Ascending aorta (tissue), 2 donors: ENCODE measurements at regions not wholly inside any gene's neighbourhood (a gene's known extent, or its start where the extent isn't known, plus 50 kb on each side); places are given as distances from the start of the nearest gene placed in this dataset.
A peak's percentile ranks its signal among the peaks of the same experiment; 100 is the strongest.

Experiments used
- DNase-seq, 2 donors: peaks; one replicate each; pipeline ENCODE4 v3.0.0-alpha.2; 2019; ENCODE audit warnings: low spot score in 2 of 2
- H3K27ac ChIP-seq, 2 donors: fragments of 200-600 bp; sonication (generic); one replicate each; pipeline ENCODE4 v1.5.1; 2016 to 2017; ENCODE audit warnings: mild to moderate bottlenecking in 1 of 2
- H3K27me3 ChIP-seq: fragments of 200-600 bp; sonication (generic); one replicate; pipeline ENCODE4 v1.5.1; 2017
- H3K36me3 ChIP-seq, 2 donors: fragments of 200-600 bp; sonication (generic); one replicate each; pipeline ENCODE4 v1.5.1; 2016
- H3K4me1 ChIP-seq, 2 donors: fragments of 200-600 bp; sonication (generic); one replicate each; pipeline ENCODE4 v1.5.1; 2016 to 2017; ENCODE audit warnings: mild to moderate bottlenecking in 1 of 2
- H3K4me3 ChIP-seq, 2 donors: fragments of 200-600 bp; sonication (generic); one replicate each; pipeline ENCODE4 v1.5.1; 2016 to 2017; ENCODE audit warnings: mild to moderate bottlenecking in 1 of 2
- H3K9me3 ChIP-seq, 2 donors: fragments of 200-600 bp; sonication (generic); one replicate each; pipeline ENCODE4 v1.5.1; 2016
- intact Hi-C: fragments of 100-400 bp; cut with DNase I; formaldehyde crosslinking; loops from one replicate; pipeline ENCODE4 v1.15.1; 2023
- TF ChIP-seq, protein P1 (sequence below), 3 experiments: fragments of 200-600 bp in 2 of 3; fragments of 450-650 bp in 1 of 3; sonication (generic) in 2 of 3; IDR thresholded peaks; one replicate each; pipeline ENCODE4 v1.5.1; 2016 to 2019; ENCODE audit warnings: antibody characterized with exemption in 3 of 3, mild to moderate bottlenecking in 1 of 3, moderate library complexity in 1 of 3

DNA sequence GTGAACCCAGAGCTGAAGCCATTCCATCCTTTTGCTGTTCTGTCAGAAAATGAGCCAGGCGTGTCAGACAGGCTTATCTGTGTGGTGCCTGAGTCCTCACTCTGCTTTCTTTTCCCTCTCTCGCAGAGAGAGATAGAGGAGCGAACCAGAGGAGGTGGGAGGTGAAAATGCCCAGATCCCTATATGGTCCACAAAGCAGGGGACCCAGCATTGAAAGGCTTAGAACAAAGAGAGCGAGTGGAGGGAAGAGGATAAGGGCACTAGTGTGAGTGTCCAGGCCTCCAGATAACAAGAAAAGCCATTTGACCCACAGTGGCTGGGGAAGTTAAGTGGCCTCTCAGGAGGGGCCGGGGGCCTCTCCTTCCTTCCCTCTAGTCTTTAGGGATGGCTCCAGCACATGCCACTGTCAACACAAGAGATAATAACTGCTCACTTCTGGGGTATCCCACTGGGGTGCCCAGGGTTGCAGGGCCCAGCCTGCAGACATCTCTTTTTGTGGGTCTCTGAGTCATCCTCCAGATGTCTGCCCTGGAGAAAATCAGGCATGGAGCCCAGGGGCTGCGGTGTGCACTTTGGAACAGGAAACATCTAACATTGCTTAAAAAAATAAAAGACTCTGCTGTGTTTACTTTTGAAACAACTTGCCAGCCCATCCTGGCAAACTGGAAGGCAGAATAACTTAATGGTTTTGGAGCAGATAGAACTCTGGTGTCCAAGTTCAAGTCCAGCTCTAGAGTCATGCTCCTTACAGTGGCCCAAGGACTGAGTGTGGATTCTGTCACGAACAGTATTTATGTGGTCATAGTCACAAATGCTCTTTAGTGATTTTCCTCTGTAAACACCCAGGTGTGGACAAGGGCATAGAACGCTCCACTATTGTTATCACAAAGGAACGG is 189.5 kb downstream of the CXCL12 start:
- Histone ChIP-seq H3K4me1 (peaks cover 0 to 23% of the 10 kb centered on the region in 2 donors), H3K9me3 (no peaks in the 10 kb centered on the region), H3K4me3 (no peak overlapping the region), H3K36me3 (no peaks in the 10 kb centered on the region), H3K27ac (peak overlapping the region; percentile 43 to 55), H3K27me3 (no peaks in the 10 kb centered on the region)
- intact Hi-C loops, result no loop called here
- TF ChIP-seq, protein P1, sequence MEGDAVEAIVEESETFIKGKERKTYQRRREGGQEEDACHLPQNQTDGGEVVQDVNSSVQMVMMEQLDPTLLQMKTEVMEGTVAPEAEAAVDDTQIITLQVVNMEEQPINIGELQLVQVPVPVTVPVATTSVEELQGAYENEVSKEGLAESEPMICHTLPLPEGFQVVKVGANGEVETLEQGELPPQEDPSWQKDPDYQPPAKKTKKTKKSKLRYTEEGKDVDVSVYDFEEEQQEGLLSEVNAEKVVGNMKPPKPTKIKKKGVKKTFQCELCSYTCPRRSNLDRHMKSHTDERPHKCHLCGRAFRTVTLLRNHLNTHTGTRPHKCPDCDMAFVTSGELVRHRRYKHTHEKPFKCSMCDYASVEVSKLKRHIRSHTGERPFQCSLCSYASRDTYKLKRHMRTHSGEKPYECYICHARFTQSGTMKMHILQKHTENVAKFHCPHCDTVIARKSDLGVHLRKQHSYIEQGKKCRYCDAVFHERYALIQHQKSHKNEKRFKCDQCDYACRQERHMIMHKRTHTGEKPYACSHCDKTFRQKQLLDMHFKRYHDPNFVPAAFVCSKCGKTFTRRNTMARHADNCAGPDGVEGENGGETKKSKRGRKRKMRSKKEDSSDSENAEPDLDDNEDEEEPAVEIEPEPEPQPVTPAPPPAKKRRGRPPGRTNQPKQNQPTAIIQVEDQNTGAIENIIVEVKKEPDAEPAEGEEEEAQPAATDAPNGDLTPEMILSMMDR (IDR thresholded peaks at IDR 0.05), result no peak
- DNase-seq, result peak; percentile 17 to 86

DNA sequence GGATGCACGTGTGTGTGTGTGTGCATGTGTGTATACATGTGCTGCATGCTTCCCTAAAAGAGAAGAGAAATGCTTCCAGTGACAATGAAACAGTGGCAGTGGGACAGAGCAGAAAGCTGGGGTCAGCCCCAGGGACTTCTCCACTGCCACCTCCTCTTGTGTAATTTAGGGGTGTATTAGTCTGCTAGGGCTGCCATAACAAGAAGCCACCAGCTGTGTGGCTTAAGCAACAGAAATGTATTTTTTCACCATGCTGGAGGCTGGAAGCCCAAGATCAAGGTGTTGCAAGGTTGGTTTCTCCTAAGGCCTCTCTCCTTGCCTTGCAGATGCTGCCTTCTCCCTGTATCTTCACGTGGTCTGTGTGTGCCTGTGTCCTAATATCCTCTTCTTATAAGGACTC is 190.5 kb downstream of the CXCL12 start:
- TF ChIP-seq, protein P1 (IDR thresholded peaks at IDR 0.05), result no peak
- H3K9me3 ChIP-seq, result no peaks in the 10 kb centered on the region
- no peaks in the 10 kb centered on the region for H3K27me3 ChIP-seq
- no peak overlapping the region for H3K4me3 ChIP-seq
- peak overlapping the region; percentile 43 to 55 for H3K27ac ChIP-seq
- intact Hi-C loops, result no loop called here
- peaks cover 0 to 23% of the 10 kb centered on the region in 2 donors for H3K4me1 ChIP-seq
- H3K36me3 ChIP-seq, result no peaks in the 10 kb centered on the region
- no peak for DNase-seq

DNA sequence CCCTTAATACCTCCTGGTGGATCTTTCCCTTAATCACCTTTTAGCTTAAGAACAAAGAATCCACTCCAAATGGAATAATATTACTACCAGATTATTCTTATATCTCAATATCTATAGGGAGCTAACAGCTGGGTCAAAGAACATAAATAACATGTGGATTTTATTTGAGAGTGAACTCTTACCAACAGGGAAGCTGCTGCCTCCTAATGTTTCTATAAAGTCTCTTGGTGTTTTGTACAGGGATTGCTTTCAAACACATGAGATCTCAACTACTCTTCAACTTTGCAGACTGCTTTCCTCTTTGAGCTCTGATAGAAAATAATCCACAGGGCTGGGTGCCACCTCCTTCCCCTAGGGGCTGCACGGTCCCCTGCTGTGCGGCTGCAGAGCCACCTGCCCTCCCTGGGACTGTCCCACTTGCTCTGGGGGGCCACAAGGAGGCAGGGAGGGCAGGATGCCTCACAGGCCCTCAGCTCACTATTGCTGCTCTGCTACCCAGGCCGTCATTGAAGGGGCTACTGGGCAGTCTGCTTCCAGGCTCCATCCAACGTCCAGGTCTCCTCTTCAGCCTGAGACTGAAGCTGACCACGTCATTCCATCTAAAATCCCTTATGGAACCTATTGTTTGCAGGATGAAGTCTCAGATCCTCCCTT is 191.2 kb downstream of the CXCL12 start:
- no peak overlapping the region for H3K27ac ChIP-seq
- H3K9me3 ChIP-seq, result no peaks in the 10 kb centered on the region
- H3K4me1 ChIP-seq, result peaks cover 0 to 20% of the 10 kb centered on the region in 2 donors
- intact Hi-C loops, result no loop called here
- H3K27me3 ChIP-seq, result no peaks in the 10 kb centered on the region
- TF ChIP-seq, protein P1 (IDR thresholded peaks at IDR 0.05), result no peak
- no peak overlapping the region for H3K4me3 ChIP-seq
- no peaks in the 10 kb centered on the region for H3K36me3 ChIP-seq
- DNase-seq, result no peak

DNA sequence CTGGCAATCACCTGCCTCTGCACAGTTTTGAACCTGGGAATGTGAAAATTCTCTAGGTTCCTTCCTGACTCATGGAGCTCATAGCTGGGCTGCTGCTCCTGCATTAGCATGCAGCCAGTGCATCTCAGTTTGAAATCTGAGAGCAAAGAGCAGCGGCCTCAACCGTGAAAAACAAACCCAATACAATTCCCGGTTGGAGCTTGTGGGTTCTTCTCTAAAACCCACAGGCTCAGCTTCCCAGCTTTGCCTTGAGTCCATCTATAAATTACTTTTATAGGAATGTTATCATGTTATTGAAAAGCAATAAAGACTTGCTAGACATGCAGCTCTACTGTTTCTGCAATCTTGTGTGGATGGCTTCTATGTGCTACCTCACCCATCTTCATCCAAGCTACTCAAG is 191.7 kb downstream of the CXCL12 start:
- H3K27ac ChIP-seq, result no peak overlapping the region
- no peak for DNase-seq
- H3K4me3 ChIP-seq, result no peak overlapping the region
- intact Hi-C loops, result no loop called here
- peaks cover 0 to 15% of the 10 kb centered on the region in 2 donors for H3K4me1 ChIP-seq
- TF ChIP-seq, protein P1 (IDR thresholded peaks at IDR 0.05), result no peak
- H3K9me3 ChIP-seq, result no peaks in the 10 kb centered on the region
- H3K36me3 ChIP-seq, result no peaks in the 10 kb centered on the region
- H3K27me3 ChIP-seq, result no peaks in the 10 kb centered on the region

DNA sequence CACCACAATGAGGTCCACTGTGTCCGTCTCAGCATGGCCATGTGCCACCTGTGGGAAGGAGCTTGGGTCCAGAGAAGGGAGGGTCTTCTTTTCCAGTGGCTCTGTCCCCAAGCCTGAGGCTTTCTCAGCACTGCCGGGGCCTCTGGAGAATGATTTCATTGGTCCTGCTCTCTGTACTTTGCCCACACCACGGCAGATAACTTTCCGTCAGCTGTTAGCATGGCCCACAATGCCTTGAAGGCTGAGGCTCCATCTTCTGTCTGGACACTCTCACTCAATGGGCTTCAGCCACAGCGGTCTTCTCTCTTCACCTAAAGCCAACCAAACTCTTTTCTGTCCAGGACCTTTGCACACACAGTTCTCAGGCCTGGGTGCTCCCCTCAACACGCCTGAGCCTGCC is 192.5 kb downstream of the CXCL12 start:
- TF ChIP-seq, protein P1 (IDR thresholded peaks at IDR 0.05), result no peak
- intact Hi-C loops, result no loop called here
- Histone ChIP-seq H3K36me3 (no peaks in the 10 kb centered on the region), H3K9me3 (no peaks in the 10 kb centered on the region), H3K27ac (no peak overlapping the region), H3K4me1 (peaks cover 0 to 13% of the 10 kb centered on the region in 2 donors), H3K4me3 (no peak overlapping the region), H3K27me3 (no peaks in the 10 kb centered on the region)
- no peak for DNase-seq
